ENCODE measurements at regions not wholly inside any gene's neighbourhood (a gene's known extent, or its start where the extent isn't known, plus 50 kb on each side); places are given as distances from the start of the nearest gene placed in this dataset.

DNA sequence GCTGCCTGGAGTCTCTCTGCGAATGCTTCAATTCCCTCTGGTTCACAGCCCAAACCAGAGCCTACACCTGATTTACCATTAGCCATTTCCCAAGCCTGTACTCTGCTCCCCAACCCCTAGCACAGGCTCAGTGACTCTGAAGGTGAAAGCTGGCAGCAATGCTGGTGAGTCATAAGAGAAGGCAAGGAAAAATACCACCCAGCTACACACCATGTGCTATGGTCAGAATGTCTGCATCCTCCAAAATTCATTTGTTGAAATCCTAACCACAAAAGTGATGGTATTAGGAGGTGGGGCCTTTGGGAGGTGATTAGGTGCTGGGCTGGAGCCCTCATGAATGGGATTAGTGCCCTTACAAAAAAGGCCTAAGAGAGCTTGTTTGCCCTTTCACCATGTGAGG, 117.1 kb upstream of the TJP1 start:
- TF ChIP-seq, protein P1, sequence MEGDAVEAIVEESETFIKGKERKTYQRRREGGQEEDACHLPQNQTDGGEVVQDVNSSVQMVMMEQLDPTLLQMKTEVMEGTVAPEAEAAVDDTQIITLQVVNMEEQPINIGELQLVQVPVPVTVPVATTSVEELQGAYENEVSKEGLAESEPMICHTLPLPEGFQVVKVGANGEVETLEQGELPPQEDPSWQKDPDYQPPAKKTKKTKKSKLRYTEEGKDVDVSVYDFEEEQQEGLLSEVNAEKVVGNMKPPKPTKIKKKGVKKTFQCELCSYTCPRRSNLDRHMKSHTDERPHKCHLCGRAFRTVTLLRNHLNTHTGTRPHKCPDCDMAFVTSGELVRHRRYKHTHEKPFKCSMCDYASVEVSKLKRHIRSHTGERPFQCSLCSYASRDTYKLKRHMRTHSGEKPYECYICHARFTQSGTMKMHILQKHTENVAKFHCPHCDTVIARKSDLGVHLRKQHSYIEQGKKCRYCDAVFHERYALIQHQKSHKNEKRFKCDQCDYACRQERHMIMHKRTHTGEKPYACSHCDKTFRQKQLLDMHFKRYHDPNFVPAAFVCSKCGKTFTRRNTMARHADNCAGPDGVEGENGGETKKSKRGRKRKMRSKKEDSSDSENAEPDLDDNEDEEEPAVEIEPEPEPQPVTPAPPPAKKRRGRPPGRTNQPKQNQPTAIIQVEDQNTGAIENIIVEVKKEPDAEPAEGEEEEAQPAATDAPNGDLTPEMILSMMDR (IDR thresholded peaks at IDR 0.05) = no peak
- no peak for TF ChIP-seq POLR2A (IDR thresholded peaks at IDR 0.05)
